ENCODE measurements at regions not wholly inside any gene's neighbourhood (a gene's known extent, or its start where the extent isn't known, plus 50 kb on each side); places are given as distances from the start of the nearest gene placed in this dataset.

DNA sequence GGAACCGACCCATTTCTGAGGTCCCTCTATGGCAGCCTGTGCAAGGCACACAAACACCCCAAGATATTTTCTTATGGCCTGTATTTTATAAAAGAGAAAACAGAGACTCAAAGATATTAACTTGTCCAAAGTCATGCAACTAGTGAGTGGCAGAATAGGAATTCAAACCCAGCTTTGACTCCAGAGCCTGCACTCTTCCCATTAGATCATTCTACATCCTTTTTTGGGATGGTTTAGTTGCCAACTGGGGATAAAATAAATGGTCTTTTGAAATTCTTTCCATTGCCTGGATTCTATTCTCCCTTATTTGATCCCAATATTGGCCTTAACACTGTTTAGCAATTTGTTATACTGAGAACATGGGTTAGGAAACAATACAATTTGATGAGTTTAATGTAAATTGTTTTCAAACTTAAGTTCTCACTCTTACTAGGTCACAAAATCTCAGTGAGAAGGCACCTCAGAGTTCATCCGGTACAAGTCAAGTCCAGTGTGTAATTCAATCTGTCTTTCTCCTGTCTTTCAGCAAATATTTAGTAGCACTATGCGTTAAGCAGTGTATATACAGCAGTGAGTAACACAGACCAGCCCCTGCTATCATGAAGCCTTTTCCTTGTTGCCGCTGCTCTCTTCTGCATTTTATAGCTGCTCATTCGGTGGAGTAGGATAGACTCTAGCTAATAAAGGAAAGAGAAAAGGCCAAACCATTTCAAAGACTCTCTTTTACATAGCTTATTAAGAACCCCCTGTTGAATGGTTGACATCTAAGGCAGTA is 162.1 kb upstream of the IFNG-AS1 start:
- no peak overlapping the region for H3K4me3 ChIP-seq (ENCODE audit: low read depth, low read length, poor library complexity, severe bottlenecking)
- H3K4me2 ChIP-seq (ENCODE audit: low read length) = no peak overlapping the region
- H2AFZ ChIP-seq (ENCODE audit: low read length) = no peak overlapping the region

DNA sequence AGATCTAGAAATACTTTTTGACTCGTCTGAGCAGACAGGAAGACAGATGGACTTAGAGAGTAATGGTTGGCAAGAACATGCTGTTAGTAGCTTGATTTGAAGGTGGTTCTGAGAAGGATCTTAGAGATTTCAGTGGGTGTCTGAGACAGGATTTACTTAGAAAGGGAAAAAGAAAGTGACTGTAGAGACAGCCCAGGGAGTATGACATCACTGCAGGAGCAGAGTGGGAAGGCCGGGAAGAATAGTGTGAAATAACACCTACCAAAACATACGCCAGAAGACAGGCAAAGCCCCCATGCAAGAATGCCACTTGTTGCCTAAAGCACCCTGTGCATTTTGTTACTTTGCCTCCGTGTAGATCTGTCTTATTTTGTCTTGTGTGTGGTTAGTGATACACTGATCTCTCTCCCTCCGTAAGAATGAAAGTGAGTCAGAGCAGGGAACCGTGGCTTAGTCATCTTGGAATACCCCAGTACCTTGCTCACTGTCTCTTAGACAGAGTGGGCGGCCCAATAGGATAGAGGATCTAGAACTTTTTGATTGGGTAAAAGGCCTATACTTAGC is 161.3 kb upstream of the IFNG-AS1 start:
- H3K9me2 ChIP-seq (ENCODE audit: low read depth, low read length) = no peaks in the 10 kb centered on the region
- no peak overlapping the region for H3K4me2 ChIP-seq (ENCODE audit: low read length)
- H3K4me1 ChIP-seq (ENCODE audit: insufficient read depth, low read length, severe bottlenecking) = no peaks in the 10 kb centered on the region
- H3K4me3 ChIP-seq (ENCODE audit: low read depth, low read length, poor library complexity, severe bottlenecking) = no peak overlapping the region
- no peaks in the 10 kb centered on the region for H3K36me3 ChIP-seq (ENCODE audit: insufficient read depth, low read length)
- H3K79me2 ChIP-seq (ENCODE audit: insufficient read depth, low read length) = no peaks in the 10 kb centered on the region
- H3F3A ChIP-seq (ENCODE audit: insufficient read depth, low read length) = no peaks in the 10 kb centered on the region
- no peak overlapping the region for H2AFZ ChIP-seq (ENCODE audit: low read length)
- no peak overlapping the region for H3K9ac ChIP-seq (ENCODE audit: low read length)
- no peaks in the 10 kb centered on the region for H4K20me1 ChIP-seq (ENCODE audit: insufficient read depth, low read length)
- no peak for TF ChIP-seq EZH2 (IDR thresholded peaks at IDR 0.05; ENCODE audit: borderline replicate concordance, low read length)
- TF ChIP-seq, protein P1, sequence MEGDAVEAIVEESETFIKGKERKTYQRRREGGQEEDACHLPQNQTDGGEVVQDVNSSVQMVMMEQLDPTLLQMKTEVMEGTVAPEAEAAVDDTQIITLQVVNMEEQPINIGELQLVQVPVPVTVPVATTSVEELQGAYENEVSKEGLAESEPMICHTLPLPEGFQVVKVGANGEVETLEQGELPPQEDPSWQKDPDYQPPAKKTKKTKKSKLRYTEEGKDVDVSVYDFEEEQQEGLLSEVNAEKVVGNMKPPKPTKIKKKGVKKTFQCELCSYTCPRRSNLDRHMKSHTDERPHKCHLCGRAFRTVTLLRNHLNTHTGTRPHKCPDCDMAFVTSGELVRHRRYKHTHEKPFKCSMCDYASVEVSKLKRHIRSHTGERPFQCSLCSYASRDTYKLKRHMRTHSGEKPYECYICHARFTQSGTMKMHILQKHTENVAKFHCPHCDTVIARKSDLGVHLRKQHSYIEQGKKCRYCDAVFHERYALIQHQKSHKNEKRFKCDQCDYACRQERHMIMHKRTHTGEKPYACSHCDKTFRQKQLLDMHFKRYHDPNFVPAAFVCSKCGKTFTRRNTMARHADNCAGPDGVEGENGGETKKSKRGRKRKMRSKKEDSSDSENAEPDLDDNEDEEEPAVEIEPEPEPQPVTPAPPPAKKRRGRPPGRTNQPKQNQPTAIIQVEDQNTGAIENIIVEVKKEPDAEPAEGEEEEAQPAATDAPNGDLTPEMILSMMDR (IDR thresholded peaks at IDR 0.05; ENCODE audit: low read length) = no peak
- no peaks in the 10 kb centered on the region for H3K27me3 ChIP-seq (ENCODE audit: insufficient read depth, low read length)
- H3K9me3 ChIP-seq (ENCODE audit: low read length) = no peaks in the 10 kb centered on the region
- H3K27ac ChIP-seq (ENCODE audit: low read depth, low read length, poor library complexity, severe bottlenecking) = no peak overlapping the region

More for the DNA sequence above, 162.1 kb upstream of the IFNG-AS1 start:
- no peaks in the 10 kb centered on the region for H3F3A ChIP-seq (ENCODE audit: insufficient read depth, low read length)
- H3K79me2 ChIP-seq (ENCODE audit: insufficient read depth, low read length) = no peaks in the 10 kb centered on the region
- no peaks in the 10 kb centered on the region for H4K20me1 ChIP-seq (ENCODE audit: insufficient read depth, low read length)
- H3K27ac ChIP-seq (ENCODE audit: low read depth, low read length, poor library complexity, severe bottlenecking) = no peak overlapping the region
- no peaks in the 10 kb centered on the region for H3K36me3 ChIP-seq (ENCODE audit: insufficient read depth, low read length)
- no peaks in the 10 kb centered on the region for H3K9me2 ChIP-seq (ENCODE audit: low read depth, low read length)
- no peak for TF ChIP-seq EZH2 (IDR thresholded peaks at IDR 0.05; ENCODE audit: borderline replicate concordance, low read length)
- TF ChIP-seq, protein P1 (IDR thresholded peaks at IDR 0.05; ENCODE audit: low read length) = no peak
- no peaks in the 10 kb centered on the region for H3K9me3 ChIP-seq (ENCODE audit: low read length)
- no peaks in the 10 kb centered on the region for H3K27me3 ChIP-seq (ENCODE audit: insufficient read depth, low read length)
- H3K9ac ChIP-seq (ENCODE audit: low read length) = no peak overlapping the region
- no peaks in the 10 kb centered on the region for H3K4me1 ChIP-seq (ENCODE audit: insufficient read depth, low read length, severe bottlenecking)

DNA sequence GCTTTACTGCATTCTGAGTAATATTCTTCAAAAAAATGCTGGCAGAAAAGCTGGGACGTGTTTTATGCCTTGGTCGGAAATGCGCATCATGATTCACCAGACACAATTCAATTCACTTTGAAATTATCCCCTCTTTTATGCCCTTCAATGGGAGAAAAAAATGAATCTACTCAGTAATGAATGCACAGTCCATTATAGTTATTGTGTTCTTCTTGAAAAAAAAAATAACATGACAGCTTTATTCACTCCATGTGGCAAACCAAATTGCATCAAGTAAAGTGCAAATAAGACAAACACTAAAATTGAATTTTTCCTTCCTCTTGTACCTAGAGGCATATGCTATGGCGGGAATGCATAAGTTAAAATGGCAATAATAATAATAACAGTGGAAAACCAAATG is 159.4 kb upstream of the IFNG-AS1 start:
- TF ChIP-seq EZH2 (IDR thresholded peaks at IDR 0.05; ENCODE audit: borderline replicate concordance, low read length) = no peak
- TF ChIP-seq, protein P1 (IDR thresholded peaks at IDR 0.05; ENCODE audit: low read length) = no peak
- H4K20me1 ChIP-seq (ENCODE audit: insufficient read depth, low read length) = no peaks in the 10 kb centered on the region
- no peaks in the 10 kb centered on the region for H3K27me3 ChIP-seq (ENCODE audit: insufficient read depth, low read length)
- H3K79me2 ChIP-seq (ENCODE audit: insufficient read depth, low read length) = no peaks in the 10 kb centered on the region
- no peak overlapping the region for H3K9ac ChIP-seq (ENCODE audit: low read length)
- H3K36me3 ChIP-seq (ENCODE audit: insufficient read depth, low read length) = no peaks in the 10 kb centered on the region
- no peaks in the 10 kb centered on the region for H3K9me3 ChIP-seq (ENCODE audit: low read length)
- H3K4me3 ChIP-seq (ENCODE audit: low read depth, low read length, poor library complexity, severe bottlenecking) = no peak overlapping the region
- H3K4me1 ChIP-seq (ENCODE audit: insufficient read depth, low read length, severe bottlenecking) = no peaks in the 10 kb centered on the region
- H2AFZ ChIP-seq (ENCODE audit: low read length) = no peak overlapping the region
- no peaks in the 10 kb centered on the region for H3K9me2 ChIP-seq (ENCODE audit: low read depth, low read length)
- no peak overlapping the region for H3K27ac ChIP-seq (ENCODE audit: low read depth, low read length, poor library complexity, severe bottlenecking)
- no peaks in the 10 kb centered on the region for H3F3A ChIP-seq (ENCODE audit: insufficient read depth, low read length)
- no peak overlapping the region for H3K4me2 ChIP-seq (ENCODE audit: low read length)

Measured in OCI-LY1 (cell line).